Dermis microvascular lymphatic vessel endothelial cell (primary cell): ENCODE measurements at regions not wholly inside any gene's neighbourhood (a gene's known extent, or its start where the extent isn't known, plus 50 kb on each side); places are given as distances from the start of the nearest gene placed in this dataset.
A peak's percentile ranks its signal among the peaks of the same experiment; 100 is the strongest.
"Not testable (repeated sequence)": the region's sequence is repeated elsewhere in the genome, so short reads cannot be mapped to it uniquely, and the experiment has no call there.

ENCODE experiments used
- DNase-seq, 2 donors: peaks; one replicate each; pipeline versions ENCODE4 v3.0.0 to v3.0.0-alpha.2; 2010; ENCODE audit warnings: low read depth in 2 of 2

DNA sequence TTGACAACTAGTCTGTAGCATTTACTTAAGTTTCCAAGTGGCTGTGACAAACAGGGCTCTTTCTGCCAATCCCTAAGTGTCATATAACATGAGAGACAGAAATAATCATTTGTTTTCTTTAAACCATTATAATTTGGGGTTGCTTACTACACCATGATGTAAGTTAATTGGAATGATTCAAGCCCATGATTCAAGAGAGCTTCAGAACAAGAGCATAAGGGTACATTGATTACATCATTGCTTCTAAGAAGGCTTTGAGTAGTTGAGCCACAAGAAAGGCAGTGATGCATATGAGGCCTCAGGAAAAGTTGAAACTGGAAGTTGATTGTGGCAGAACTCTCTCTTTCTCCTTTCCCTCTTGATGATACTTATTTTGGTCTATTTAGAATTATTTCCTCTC lies 444.0 kb downstream of the CCER1 start:
- DNase-seq = no peak

GRCh38 chr12:90504806-90505205 lies 450.2 kb downstream of the CCER1 start:
- DNase-seq = no peak

DNA sequence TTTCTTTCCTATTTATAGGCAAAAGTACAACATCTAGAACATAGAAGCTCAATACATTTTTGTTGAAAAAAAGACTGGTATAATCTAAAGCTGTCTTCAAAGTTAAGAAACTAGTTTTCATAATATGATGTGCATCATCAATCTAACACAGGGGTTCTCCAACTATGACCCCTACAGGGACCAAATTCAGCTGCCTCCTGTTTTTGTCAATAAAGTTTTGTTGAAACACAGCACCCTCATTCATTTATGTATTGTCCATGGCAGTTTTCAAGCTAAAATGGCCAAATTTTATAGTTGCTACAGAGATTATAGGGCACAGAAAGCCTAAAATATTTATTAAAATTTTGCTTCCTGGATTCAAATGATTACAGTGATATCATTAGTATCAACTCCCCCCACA lies 452.9 kb downstream of the CCER1 start:
- no peak for DNase-seq

- DNase-seq = no peak
These were observed 453.6 kb downstream of the CCER1 start for GRCh38 chr12:90501412-90501811.

DNA sequence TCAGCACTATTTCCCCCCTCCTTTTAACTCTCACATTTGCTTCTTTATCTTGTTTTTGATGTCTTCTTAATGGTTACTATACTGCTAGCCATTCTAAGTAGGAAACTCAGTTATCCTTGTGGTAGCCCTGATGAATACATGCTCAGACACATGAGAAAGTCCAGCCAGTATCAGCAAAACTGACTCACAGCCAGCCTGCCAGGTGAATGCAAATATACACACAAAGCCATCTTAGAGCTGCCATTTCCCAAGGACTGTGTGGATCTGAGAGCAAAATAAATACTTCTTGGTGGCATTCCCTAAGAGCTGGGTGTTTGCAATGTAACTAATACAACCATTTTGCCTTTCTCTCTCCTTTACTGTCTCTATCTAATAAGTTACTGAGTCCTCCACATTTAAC lies 455.2 kb downstream of the CCER1 start:
- no peak for DNase-seq

- no peak for DNase-seq
These were observed 456.9 kb downstream of the CCER1 start for GRCh38 chr12:90497923-90498545.

DNA sequence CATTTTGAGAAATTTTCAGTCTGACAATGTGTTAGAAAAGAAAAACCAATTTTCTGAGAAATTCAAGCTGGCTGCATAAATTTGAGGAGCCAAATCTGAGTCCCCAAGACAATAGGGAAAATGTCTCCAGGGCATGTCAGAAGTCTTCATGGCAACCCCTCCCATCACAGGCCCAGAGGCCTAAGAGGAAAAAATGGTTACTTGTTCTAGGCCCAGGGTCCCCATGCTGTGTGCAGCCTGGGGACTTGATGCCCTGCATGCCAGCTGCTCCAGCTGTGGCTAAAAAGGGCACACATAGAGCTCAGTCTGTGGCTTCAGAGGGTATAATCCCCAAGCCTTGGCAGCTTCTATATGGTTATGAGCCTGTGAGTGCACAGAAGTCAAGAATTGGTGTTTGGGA lies 464.6 kb downstream of the CCER1 start:
- DNase-seq = no peak

DNA sequence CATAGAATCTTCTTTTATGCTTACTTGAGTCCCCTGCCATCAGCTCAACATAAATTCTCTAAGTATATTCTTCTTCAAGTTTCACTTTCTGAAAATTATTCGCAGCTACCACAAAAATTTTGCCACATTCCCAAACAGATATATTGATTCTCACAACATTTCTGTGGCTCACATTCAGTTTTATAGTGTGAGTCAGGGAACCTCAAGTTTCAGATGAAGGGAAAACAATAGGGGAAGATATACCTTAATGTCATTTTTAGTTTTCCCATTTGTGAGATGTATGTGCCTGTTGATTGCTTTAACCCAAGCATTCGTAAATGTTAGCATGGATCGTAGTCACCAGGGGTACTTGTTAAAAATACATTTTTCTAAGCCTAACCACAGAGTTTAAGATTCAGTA lies 465.8 kb downstream of the CCER1 start:
- DNase-seq = no peak

DNA sequence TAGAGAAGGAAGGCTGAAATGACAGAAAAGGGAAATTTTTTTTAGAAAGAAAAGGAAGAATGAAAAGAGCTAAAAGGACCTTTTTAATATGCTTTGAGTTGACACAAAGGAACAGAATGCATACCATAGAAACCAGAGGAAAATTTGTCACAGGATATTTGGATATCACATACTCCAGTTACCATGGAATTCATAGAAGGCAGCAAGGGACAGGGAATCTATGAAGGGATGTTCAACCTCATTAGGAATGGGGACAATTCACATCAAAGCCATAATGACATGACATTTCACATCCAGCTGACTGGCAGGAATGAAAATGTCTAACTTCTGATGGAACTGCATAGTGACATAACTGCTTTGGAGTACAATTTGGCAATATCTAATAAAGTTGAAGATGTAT lies 469.4 kb downstream of the CCER1 start:
- no peak for DNase-seq

DNA sequence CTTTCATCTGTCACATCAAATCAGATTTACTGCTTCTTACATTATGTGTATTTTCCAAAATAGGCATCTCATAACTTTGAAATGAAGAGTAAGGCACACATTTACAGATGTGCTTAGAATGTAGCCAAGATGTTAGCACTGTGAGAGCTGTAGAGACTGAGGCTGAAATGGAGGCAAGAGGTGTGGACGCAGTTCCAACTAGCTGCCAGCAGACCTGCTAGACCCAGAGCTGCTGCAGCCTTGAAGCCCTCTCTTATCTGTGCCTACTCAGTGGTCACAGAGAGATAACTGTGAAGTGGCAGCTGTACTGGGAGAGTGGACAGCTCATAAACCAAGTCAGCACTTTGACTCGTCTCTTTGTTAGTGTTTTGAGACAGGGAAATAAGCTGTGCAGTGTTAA lies 470.9 kb downstream of the CCER1 start:
- DNase-seq = no peak

- DNase-seq = no peak
These were observed 473.2 kb downstream of the CCER1 start for GRCh38 chr12:90481748-90482147.

- no peak for DNase-seq
These were observed 475.7 kb downstream of the CCER1 start for GRCh38 chr12:90479237-90479636.

GRCh38 chr12:90473831-90474230 lies 481.1 kb downstream of the CCER1 start:
- DNase-seq = no peak

DNA sequence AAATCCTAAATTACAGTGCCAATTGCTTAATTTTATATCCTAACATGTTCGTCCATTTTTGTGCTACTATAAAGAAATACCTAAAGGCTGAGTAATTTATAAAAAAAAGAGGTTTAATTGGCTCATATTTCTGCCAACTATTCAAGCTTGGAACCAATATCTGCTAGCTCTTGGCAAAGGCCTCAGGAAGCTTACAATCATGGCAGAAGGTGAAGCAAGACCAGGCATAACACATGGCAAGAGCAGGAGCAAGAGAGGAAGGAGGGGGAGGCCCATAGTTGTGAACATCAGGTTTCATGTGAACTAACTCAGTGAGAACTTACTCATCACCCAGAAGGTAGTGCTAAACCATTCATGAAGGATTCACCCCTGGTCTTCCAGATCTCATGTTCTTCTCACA lies 494.3 kb downstream of the CCER1 start:
- no peak for DNase-seq

- DNase-seq = no peak
These were observed 498.7 kb downstream of the CCER1 start for GRCh38 chr12:90456248-90456647.

- no peak for DNase-seq
These were observed 499.2 kb downstream of the CCER1 start for GRCh38 chr12:90455756-90456155.

DNA sequence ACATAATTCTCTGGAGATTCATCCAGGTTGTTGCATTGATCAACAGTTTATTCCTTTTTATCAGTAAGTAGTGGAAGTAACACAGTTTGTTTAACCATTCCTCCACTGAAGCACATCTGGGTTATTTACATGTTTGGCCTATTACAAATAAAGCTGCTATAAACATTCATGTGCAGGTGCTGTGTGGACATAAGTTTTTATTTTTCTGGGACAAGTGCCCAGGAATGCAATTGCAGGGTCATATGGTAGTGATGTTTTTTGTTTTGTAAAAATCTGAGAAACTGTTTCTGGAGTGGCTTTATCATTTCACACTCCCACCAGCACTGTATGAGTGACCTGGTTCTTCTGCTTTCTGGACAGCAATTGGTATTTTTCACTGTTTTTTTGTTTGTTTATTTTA lies 505.4 kb downstream of the CCER1 start:
- DNase-seq = peak; percentile 25 to 57

GRCh38 chr12:90443466-90443865 lies 511.5 kb downstream of the CCER1 start:
- not testable (repeated sequence) for DNase-seq

- no peak for DNase-seq
These were observed 513.5 kb downstream of the CCER1 start for GRCh38 chr12:90441431-90441830.

DNA sequence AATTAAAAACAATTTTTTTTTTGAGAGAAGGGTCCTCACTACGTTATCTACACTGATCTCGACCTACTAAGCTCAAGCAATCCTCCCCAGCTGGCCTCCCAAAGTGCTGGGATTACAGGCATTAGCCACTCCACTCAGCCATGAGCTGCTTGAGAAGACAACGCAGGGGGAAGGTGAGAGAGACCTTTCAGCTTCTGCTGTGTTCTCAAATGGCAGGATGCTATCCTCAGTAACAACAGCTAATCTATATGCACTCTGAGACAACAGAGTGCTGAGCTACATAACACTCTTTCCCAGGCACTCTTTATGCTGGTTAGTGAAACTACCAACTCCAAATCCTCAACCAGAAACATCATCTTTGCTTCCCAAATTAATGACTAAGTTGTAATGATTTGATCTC lies 526.1 kb downstream of the CCER1 start:
- DNase-seq = no peak

DNA sequence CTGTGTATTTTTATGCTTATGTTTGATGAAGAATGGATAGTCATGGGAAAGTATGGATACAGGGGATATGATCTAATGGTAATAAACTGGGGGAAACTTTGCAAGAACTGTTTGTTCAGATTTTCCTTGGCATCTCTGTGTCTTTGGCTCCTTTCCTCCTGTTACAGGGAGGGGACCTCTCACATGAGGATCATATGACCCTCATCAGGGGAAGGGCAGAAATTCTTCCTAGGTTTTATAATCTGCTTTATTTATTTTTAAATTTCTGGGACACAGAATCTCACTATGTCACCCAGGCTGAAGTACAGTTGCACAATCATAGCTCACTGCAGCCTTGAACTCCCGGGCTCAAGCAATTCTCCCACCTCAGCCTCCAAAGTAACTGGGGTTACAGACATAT lies 526.5 kb downstream of the CCER1 start:
- peak in 1 of 2 donors; percentile 1 for DNase-seq

- DNase-seq = no peak
These were observed 531.0 kb downstream of the CCER1 start for GRCh38 chr12:90423965-90424364.

DNA sequence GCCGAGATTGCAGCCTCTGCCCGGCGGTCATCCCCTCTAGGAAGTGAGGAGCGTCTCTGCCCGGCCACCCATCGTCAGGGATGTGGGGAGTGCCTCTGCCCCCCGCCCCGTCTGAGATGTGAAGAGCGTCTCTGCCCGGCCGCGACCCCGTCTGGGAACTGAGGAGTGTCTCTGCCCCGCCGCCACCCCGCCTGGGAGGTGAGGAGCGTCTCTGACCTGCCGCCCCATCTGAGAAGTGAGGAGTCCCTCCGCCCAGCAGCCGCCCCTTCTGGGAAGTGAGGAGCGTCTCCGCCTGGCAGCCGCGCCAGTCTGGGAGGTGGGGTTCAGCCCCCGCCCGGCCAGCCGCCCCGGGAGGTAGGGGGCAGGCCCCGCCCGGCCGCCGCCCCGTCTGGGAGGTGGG lies 544.0 kb downstream of the CCER1 start:
- no peak for DNase-seq

DNA sequence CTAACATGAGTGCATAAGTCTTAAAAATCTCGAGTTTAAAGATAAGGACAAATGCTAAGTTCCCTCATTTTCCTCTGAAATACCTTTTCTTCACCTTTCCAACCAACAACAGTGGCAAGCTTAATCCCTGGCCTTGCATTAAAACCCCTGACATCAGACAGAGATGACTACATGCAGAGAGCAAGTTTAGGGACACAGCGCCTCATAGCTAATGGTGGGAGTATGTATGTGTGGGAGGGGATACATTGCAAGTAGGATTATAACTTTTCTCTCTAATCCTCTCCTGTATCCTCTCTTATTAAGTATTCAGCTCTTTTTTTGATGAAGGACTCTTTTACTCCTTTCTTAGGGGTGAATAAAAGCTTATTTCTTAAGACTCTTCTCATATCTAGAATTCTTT lies 547.1 kb downstream of the CCER1 start:
- DNase-seq = no peak
